ENCODE measurements at regions not wholly inside any gene's neighbourhood (a gene's known extent, or its start where the extent isn't known, plus 50 kb on each side); places are given as distances from the start of the nearest gene placed in this dataset.

DNA sequence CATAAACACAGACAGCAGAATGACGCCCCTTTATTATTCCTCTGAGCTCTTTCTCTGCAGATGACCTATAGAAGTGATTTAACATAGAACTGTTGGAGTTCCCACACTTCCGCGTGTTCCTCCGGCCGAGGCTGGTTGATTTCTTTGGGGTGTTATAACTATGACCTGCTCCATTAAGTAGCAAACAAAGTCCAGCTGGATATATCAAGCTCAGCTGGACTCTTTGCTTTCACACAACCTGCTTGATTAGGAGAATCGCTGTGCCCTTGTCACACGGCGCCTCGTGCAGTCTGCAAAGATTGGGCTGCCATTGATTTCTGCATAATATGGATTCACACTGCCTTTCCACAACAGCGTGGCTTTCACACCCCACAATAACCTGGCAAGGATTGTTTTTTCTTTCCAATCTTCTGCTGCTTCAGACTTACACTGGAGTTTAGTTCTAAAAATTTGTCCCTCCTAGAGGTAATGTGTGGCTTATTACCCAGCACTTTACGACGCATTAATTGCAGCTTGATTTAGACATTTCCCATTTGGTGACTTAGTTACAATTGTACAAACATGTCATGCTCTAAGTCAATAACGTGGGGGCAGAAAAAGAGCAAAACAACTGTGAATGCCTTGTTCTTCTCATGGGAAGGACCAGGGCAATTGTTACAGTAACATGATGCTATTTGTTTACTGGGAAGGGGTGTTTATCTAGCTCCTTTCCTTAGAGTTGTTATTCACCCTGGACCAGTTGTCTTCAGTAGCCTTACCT is 485.7 kb downstream of the TXNL1 start:
- H3K4me3 ChIP-seq, result no peak overlapping the region
- no TSS peak for BruUV-seq (replicated peaks)
- in situ Hi-C loops (cut with MboI) (no loop called here), intact Hi-C loops (cut with micrococcal nuclease) (no loop called here)
- H3K4me2 ChIP-seq (ENCODE audit: insufficient read depth, low read length), result no peak overlapping the region
- no peaks in the 10 kb centered on the region for H3K79me2 ChIP-seq (ENCODE audit: control insufficient read depth, insufficient read depth, low read length)
- WGBS (ENCODE audit: insufficient coverage, low coverage, missing lambda C conversion rate), result 0% methylated on average over 8 of the region's 13 CpGs
- H4K20me1 ChIP-seq (replicated peaks; ENCODE audit: control insufficient read depth, insufficient read depth, low read length), result no peaks in the 10 kb centered on the region
- ATAC-seq, result no peak
- no peaks in the 10 kb centered on the region for H3K27me3 ChIP-seq (ENCODE audit: control insufficient read depth in 2 of 2, insufficient read depth in 2 of 2, low read length in 2 of 2)
- H3K4me1 ChIP-seq (replicated peaks in 1 of 2; ENCODE audit: control insufficient read depth in 2 of 2, insufficient read depth in 2 of 2, low read length in 2 of 2), result no peaks in the 10 kb centered on the region
- POLR2A ChIA-PET, result no interaction called here
- no peak overlapping the region for H3K9ac ChIP-seq (ENCODE audit: insufficient read depth in 1 of 2, low read depth in 2 of 2, low read length in 2 of 2)
- no peaks in the 10 kb centered on the region for H3K36me3 ChIP-seq (ENCODE audit: control insufficient read depth, insufficient read depth, low read length)
- H3K27ac ChIP-seq (ENCODE audit: extremely low read depth, low read depth, low read length), result no peak overlapping the region
- H3K9me1 ChIP-seq (ENCODE audit: control insufficient read depth, insufficient read depth, low read length), result no peaks in the 10 kb centered on the region
- DNase-seq (ENCODE audit: extremely low read depth in 1 of 4, low spot score in 3 of 4), result no peak
- no peak for FAIRE-seq
- no peak overlapping the region for H2AFZ ChIP-seq (ENCODE audit: low read depth, low read length)
- CTCF ChIA-PET (ENCODE audit: low intra/inter-chr PET ratio), result no interaction called here
- no peaks in the 10 kb centered on the region for H3K9me3 ChIP-seq (replicated peaks; ENCODE audit: control insufficient read depth, insufficient read depth, low read depth, low read length)
- TF ChIP-seq HDAC6 (IDR thresholded peaks at IDR 0.05; ENCODE audit: low read depth, low read length) (no peak), SPI1 (IDR thresholded peaks at IDR 0.05; ENCODE audit: borderline replicate concordance, low read depth, low read length) (no peak), MTA2 (IDR thresholded peaks at IDR 0.05; ENCODE audit: low read depth) (no peak), KDM1A (IDR thresholded peaks at IDR 0.05) (no peak), NFE2 (IDR thresholded peaks at IDR 0.05; ENCODE audit: low read depth) (no peak), HNRNPK (IDR thresholded peaks at IDR 0.05; ENCODE audit: low read depth, low read length, poor library complexity, severe bottlenecking) (no peak), SRSF1 (IDR thresholded peaks at IDR 0.05; ENCODE audit: low read depth, low read length) (no peak), ZBTB7A (IDR thresholded peaks at IDR 0.05; ENCODE audit: borderline replicate concordance, control insufficient read depth, low read depth, low read length) (no peak), ZNF717 (CRISPR knock-in tag; IDR thresholded peaks at IDR 0.05) (no peak), SMC3 (conservative IDR thresholded peaks at IDR 0.05; ENCODE audit: insufficient read depth, low read depth, low read length) (no peak), FOXJ2 (tag; IDR thresholded peaks at IDR 0.05) (no peak), SP2 (IDR thresholded peaks at IDR 0.05; ENCODE audit: extremely low read depth, low read depth, low read length, poor library complexity, severe bottlenecking) (no peak), POLR3A (IDR thresholded peaks at IDR 0.05; ENCODE audit: borderline replicate concordance, extremely low read depth, insufficient read depth, insufficient read length) (no peak), FOSL1 (tag; conservative IDR thresholded peaks at IDR 0.05) (no peak)
- TF ChIP-seq, protein P1, sequence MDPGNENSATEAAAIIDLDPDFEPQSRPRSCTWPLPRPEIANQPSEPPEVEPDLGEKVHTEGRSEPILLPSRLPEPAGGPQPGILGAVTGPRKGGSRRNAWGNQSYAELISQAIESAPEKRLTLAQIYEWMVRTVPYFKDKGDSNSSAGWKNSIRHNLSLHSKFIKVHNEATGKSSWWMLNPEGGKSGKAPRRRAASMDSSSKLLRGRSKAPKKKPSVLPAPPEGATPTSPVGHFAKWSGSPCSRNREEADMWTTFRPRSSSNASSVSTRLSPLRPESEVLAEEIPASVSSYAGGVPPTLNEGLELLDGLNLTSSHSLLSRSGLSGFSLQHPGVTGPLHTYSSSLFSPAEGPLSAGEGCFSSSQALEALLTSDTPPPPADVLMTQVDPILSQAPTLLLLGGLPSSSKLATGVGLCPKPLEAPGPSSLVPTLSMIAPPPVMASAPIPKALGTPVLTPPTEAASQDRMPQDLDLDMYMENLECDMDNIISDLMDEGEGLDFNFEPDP (CRISPR knock-in tag; IDR thresholded peaks at IDR 0.05), result no peak
- TF ChIP-seq, protein P2, sequence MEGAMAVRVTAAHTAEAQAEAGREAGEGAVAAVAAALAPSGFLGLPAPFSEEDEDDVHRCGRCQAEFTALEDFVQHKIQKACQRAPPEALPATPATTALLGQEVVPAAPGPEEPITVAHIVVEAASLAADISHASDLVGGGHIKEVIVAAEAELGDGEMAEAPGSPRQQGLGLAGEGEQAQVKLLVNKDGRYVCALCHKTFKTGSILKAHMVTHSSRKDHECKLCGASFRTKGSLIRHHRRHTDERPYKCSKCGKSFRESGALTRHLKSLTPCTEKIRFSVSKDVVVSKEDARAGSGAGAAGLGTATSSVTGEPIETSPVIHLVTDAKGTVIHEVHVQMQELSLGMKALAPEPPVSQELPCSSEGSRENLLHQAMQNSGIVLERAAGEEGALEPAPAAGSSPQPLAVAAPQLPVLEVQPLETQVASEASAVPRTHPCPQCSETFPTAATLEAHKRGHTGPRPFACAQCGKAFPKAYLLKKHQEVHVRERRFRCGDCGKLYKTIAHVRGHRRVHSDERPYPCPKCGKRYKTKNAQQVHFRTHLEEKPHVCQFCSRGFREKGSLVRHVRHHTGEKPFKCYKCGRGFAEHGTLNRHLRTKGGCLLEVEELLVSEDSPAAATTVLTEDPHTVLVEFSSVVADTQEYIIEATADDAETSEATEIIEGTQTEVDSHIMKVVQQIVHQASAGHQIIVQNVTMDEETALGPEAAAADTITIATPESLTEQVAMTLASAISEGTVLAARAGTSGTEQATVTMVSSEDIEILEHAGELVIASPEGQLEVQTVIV (CRISPR knock-in tag; IDR thresholded peaks at IDR 0.05; ENCODE audit: borderline replicate concordance), result no peak
- TF ChIP-seq, protein P3, sequence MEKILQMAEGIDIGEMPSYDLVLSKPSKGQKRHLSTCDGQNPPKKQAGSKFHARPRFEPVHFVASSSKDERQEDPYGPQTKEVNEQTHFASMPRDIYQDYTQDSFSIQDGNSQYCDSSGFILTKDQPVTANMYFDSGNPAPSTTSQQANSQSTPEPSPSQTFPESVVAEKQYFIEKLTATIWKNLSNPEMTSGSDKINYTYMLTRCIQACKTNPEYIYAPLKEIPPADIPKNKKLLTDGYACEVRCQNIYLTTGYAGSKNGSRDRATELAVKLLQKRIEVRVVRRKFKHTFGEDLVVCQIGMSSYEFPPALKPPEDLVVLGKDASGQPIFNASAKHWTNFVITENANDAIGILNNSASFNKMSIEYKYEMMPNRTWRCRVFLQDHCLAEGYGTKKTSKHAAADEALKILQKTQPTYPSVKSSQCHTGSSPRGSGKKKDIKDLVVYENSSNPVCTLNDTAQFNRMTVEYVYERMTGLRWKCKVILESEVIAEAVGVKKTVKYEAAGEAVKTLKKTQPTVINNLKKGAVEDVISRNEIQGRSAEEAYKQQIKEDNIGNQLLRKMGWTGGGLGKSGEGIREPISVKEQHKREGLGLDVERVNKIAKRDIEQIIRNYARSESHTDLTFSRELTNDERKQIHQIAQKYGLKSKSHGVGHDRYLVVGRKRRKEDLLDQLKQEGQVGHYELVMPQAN (IDR thresholded peaks at IDR 0.05; ENCODE audit: borderline replicate concordance), result no peak
